SK-N-MC (cell line): ENCODE measurements at regions not wholly inside any gene's neighbourhood (a gene's known extent, or its start where the extent isn't known, plus 50 kb on each side); places are given as distances from the start of the nearest gene placed in this dataset.

Source experiments
- DNase-seq: peaks from one replicate; pipeline ENCODE4 v3.0.0-alpha.2; 2011; ENCODE audit warnings: low read depth, low spot score
- H3K27ac ChIP-seq: fragments of 200-600 bp; sonication (generic); 2 replicates; pipeline ENCODE4 v1.5.1; 2016; ENCODE audit warnings: mixed run types
- H3K36me3 ChIP-seq: fragments of 200-600 bp; sonication (generic); 2 replicates; pipeline ENCODE4 v1.6.1; 2017; ENCODE audit warnings: antibody characterized with exemption, low read length, mixed read lengths; ENCODE audit not compliant: insufficient read depth
- H3K4me3 ChIP-seq: fragments of 200-600 bp; sonication (generic); 2 replicates; pipeline ENCODE4 v1.5.1; 2016
- H3K9ac ChIP-seq: fragments of 200-600 bp; sonication (generic); 2 replicates; pipeline ENCODE4 v1.8.0; 2017; ENCODE audit warnings: mixed run types, mixed read lengths; ENCODE audit not compliant: insufficient read length
- H3K9me3 ChIP-seq: fragments of 200-600 bp; sonication (generic); 2 replicates; pipeline ENCODE4 v1.6.1; 2017; ENCODE audit warnings: low read depth, mild to moderate bottlenecking, antibody characterized with exemption, low read length, moderate library complexity, mixed read lengths
- EZH2 ChIP-seq: fragments of 200-600 bp; sonication (generic); IDR thresholded peaks from one replicate; pipeline ENCODE4 v1.6.1; 2017; ENCODE audit warnings: antibody characterized with exemption
- FOXP2 ChIP-seq: optimal IDR thresholded peaks from 2 replicates; pipeline ENCODE3; 2011; ENCODE audit warnings: mild to moderate bottlenecking, moderate library complexity; ENCODE audit not compliant: insufficient read depth; ENCODE audit errors: extremely low read length, control extremely low read depth
- POLR2AphosphoS5 ChIP-seq: IDR thresholded peaks from 2 replicates; pipeline ENCODE4 v1.6.1; 2012; ENCODE audit warnings: mild to moderate bottlenecking, low read depth, low read length, borderline replicate concordance

DNA sequence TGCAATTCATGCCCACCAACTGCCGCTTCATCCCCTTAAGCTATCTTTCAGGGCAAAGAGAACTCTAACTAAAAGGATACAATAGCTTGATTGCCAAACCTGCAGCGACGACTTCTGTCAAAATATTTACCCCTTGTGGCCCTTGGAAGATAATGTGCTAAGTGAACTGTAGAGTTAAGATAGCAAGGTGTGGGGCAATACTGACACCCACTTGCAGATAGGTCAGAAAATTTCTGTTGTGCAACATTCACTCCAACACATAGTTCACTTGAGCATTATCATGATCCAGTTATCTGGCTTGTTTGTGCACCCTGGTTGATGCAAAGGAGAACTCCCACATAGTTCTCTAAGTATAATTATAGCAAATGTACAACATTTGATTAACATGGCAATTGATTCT is 55.6 kb downstream of the RHOXF2B start:
- no peaks in the 10 kb centered on the region for H3K9me3 ChIP-seq
- DNase-seq = no peak
- H3K9ac ChIP-seq = no peak overlapping the region
- TF ChIP-seq POLR2AphosphoS5 = no peak
- H3K36me3 ChIP-seq = no peaks in the 10 kb centered on the region
- no peak overlapping the region for H3K4me3 ChIP-seq
- no peak overlapping the region for H3K27ac ChIP-seq

GRCh38 chrX:120020305-120020704 is 57.2 kb downstream of the RHOXF2B start:
- TF ChIP-seq EZH2 (no peak), POLR2AphosphoS5 (no peak), FOXP2 (no peak)
- Histone ChIP-seq H3K9ac (no peak overlapping the region), H3K36me3 (no peaks in the 10 kb centered on the region), H3K4me3 (no peak overlapping the region), H3K27ac (no peak overlapping the region), H3K9me3 (no peaks in the 10 kb centered on the region)
- no peak for DNase-seq

DNA sequence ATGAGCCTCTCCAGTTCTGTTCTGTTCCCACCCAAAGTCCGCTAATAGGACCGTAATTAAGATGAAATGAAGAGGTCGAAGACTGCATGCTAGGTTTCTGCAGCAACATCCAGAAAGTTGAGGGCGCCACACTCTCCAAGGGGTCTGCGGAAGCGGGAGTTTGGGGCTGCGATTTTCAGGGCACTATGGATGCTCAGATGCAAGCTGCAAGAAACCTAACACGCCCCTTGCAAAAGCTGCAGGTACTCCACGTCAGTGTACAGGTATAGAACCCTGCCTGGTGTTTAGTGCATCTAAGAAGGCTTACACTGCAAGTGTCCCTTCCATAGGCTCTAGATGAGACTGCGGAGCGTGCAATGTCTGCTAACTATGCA is 61.4 kb downstream of the RHOXF2B start:
- H3K27ac ChIP-seq = no peak overlapping the region
- no peak overlapping the region for H3K9ac ChIP-seq
- no peaks in the 10 kb centered on the region for H3K9me3 ChIP-seq
- H3K4me3 ChIP-seq = peak overlapping the region; percentile 61
- no peak for TF ChIP-seq FOXP2
- no peak for TF ChIP-seq POLR2AphosphoS5
- TF ChIP-seq EZH2 = no peak
- no peak for DNase-seq
- H3K36me3 ChIP-seq = no peaks in the 10 kb centered on the region

DNA sequence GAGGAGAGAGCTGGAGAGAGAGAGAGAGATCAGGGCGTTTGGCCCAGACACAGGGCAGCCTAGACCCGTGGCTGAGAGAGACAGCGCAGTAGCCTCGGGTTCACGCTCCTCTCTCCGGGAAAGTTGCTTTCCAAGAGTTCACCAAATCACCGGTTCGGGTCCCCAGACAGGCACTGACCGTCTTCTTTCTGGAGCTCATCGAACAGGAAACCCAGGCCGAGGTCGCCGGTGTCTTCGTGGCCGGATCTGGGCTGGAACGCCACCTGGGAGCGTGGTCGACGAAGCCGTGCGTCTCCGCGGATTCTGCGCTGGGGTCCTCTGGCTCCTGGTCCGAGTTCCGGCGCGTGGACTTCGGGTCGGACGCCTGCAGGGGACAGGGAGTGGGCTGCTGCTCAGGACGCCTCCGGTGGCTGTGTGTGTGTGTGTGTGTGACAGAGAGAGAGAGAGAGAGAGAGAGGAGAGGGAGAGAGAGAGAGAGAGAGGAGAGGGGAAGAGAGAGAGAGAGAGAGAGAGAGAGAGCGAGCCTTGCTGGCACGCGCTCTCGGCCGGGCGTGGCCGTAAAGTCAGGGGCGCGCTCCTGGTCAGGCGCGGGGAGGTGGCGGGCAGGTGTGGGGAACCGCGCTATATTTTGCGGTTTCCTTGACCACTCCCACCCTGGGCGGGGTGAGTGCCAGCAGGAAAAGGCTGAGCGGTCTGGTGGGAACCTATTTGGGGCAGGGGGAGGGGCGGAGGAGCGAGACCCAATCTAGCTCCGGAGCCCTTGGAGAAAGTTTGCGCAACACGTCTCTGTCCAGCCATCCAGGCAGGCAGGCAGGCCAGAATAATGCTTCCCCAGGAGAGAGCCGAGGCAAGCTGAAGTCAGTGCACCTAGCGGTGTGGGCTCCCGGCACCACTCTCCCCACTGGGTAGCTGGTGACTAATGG is 62.1 kb downstream of the RHOXF2B start:
- Histone ChIP-seq H3K4me3 (peak overlapping the region; percentile 61), H3K9me3 (no peaks in the 10 kb centered on the region), H3K36me3 (no peaks in the 10 kb centered on the region), H3K27ac (no peak overlapping the region), H3K9ac (no peak overlapping the region)
- no peak for DNase-seq
- TF ChIP-seq EZH2 = no peak
- no peak for TF ChIP-seq POLR2AphosphoS5

- H3K9ac ChIP-seq = no peak overlapping the region
- no peaks in the 10 kb centered on the region for H3K36me3 ChIP-seq
- no peak for TF ChIP-seq FOXP2
- TF ChIP-seq EZH2 = no peak
- no peak for TF ChIP-seq POLR2AphosphoS5
- no peak overlapping the region for H3K4me3 ChIP-seq
- no peak overlapping the region for H3K27ac ChIP-seq
- no peak for DNase-seq
- no peaks in the 10 kb centered on the region for H3K9me3 ChIP-seq
Observed at GRCh38 chrX:120014354-120015130, 62.9 kb downstream of the RHOXF2B start.

DNA sequence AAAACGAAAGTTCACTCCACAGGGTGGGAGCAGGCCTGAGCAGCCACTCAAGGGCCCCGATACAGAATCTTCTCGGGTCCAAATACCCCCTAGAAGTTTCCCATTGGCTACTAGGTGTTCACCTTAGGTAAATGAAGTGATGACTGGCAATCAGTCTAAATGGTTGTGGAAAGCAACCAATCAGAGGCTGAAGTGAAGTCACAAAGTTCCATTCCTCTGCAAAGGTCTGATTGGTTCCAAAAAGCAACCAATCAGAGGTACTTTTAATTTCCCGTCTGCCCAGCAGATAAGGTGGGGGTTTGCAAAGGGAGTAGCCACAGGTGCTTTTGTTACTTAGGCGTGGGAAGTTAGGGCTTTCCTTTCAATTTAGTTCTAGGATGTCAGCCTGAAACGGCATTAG is 58.2 kb upstream of the NKAP start:
- H3K4me3 ChIP-seq = no peak overlapping the region
- H3K9ac ChIP-seq = no peak overlapping the region
- TF ChIP-seq FOXP2 (no peak), EZH2 (no peak), POLR2AphosphoS5 (no peak)
- H3K9me3 ChIP-seq = no peaks in the 10 kb centered on the region
- DNase-seq = no peak
- H3K27ac ChIP-seq = no peak overlapping the region
- no peaks in the 10 kb centered on the region for H3K36me3 ChIP-seq

- TF ChIP-seq EZH2 = no peak
- Histone ChIP-seq H3K4me3 (no peak overlapping the region), H3K36me3 (no peaks in the 10 kb centered on the region), H3K27ac (no peak overlapping the region), H3K9me3 (no peaks in the 10 kb centered on the region), H3K9ac (no peak overlapping the region)
- DNase-seq = no peak
Observed at GRCh38 chrX:120000490-120001246, 57.1 kb upstream of the NKAP start.

- Histone ChIP-seq H3K9me3 (no peaks in the 10 kb centered on the region), H3K4me3 (no peak overlapping the region), H3K36me3 (no peaks in the 10 kb centered on the region), H3K9ac (no peak overlapping the region), H3K27ac (no peak overlapping the region)
- no peak for TF ChIP-seq EZH2
- TF ChIP-seq FOXP2 = no peak
- no peak for TF ChIP-seq POLR2AphosphoS5
- no peak for DNase-seq
Observed at GRCh38 chrX:119999087-119999634, 55.6 kb upstream of the NKAP start.
